Activated naive CD4-positive, alpha-beta T cell treated with anti-CD3 and anti-CD28 coated beads, Interleukin-2, amount 50 U/mL, for 72 hours (primary cell): ENCODE measurements at regions not wholly inside any gene's neighbourhood (a gene's known extent, or its start where the extent isn't known, plus 50 kb on each side); places are given as distances from the start of the nearest gene placed in this dataset.

ENCODE experiments used
- ATAC-seq, 2 donors: fragments of 150-1000 bp; cut with Tn5 transposase; 2 replicates each; pipeline ENCODE4 v1.10.0; 2021; ENCODE audit warnings: mild to moderate bottlenecking in 2 of 2, moderate library complexity in 2 of 2
- DNase-seq, 2 donors: peaks; one replicate each; pipeline ENCODE4 v3.0.0; 2021 to 2022; ENCODE audit warnings: low spot score in 2 of 2
- H3K27ac Mint-ChIP-seq, 2 donors: one replicate each; pipeline ENCODE4 v1.8.0; 2022; ENCODE audit warnings: mild to moderate bottlenecking in 2 of 2, mixed read lengths in 2 of 2
- H3K36me3 Mint-ChIP-seq, 2 donors: one replicate each; pipeline ENCODE4 v1.8.0; 2022; ENCODE audit warnings: mixed read lengths in 2 of 2
- H3K9me3 Mint-ChIP-seq, 2 donors: one replicate each; pipeline ENCODE4 v1.8.0; 2022; ENCODE audit warnings: mixed read lengths in 2 of 2

DNA sequence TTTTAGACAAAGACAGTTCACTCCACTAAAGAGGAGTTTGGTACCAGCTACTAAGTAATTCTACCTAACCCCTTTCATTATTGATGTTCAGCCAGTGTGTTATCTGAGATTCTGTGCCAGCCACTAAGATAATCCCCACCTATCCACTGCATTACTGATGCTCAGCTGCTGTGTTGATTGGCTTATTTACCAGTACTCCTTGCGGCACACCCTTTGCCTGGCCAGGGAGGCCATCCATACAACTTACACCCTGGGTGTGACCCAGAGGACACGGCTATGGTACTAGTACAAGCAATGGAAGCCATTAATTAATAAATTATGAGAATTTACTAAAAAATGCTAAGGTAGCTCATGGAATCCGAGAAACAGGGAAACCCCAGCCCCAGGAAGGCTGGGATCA, 290.7 kb upstream of the CTNNB1 start:
- DNase-seq (no peak), ATAC-seq (no peak)
- H3K9me3 Mint-ChIP-seq: peaks cover 0 to 4% of the 10 kb centered on the region in 2 donors
- H3K27ac Mint-ChIP-seq: no peak overlapping the region
- H3K36me3 Mint-ChIP-seq: peaks cover 0 to 6% of the 10 kb centered on the region in 2 donors

DNA sequence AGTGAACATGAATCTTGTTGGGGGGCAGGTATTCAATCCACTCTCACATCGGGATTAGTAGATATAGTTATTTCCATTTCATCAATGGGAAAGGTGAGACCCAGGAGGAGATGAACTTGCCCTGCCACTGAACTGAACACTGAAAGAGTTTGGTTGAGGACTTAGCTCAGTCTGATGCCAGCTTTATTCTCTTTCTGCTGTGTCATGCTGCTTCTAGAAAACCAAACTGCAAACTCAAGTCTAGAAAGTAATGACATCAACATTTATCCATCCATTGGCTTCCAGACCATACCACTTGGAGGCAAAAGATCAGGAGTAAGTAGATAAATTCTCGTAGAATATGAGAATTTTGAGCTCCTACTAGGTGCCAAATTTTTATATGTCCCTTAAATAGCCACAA, 288.0 kb upstream of the CTNNB1 start:
- peak overlapping the region in 1 of 2 donors; percentile 34 for H3K27ac Mint-ChIP-seq
- ATAC-seq (no peak), DNase-seq (no peak)
- H3K9me3 Mint-ChIP-seq: no peaks in the 10 kb centered on the region
- no peaks in the 10 kb centered on the region for H3K36me3 Mint-ChIP-seq

DNA sequence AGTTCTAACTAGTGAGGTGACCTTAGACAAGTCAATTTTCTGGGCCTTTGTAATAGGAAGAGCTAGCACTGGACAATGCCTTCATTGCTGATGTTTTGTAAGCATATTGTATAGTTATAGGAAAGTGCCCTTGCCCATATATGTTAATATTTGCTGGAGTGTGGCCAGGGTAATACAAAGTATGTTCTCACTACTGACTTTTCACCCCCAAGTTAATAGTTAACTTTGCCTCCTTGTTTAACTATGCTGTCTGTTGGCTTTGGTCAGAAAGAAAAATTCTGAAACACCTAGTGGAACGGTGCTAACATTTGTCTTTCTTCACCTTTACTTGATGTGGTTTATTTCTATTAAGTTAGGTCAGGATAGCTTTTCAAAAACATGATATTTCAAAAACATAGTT, 287.4 kb upstream of the CTNNB1 start:
- Mint-ChIP-seq H3K9me3 (no peaks in the 10 kb centered on the region), H3K36me3 (no peaks in the 10 kb centered on the region), H3K27ac (no peak overlapping the region)
- no peak for ATAC-seq
- no peak for DNase-seq

DNA sequence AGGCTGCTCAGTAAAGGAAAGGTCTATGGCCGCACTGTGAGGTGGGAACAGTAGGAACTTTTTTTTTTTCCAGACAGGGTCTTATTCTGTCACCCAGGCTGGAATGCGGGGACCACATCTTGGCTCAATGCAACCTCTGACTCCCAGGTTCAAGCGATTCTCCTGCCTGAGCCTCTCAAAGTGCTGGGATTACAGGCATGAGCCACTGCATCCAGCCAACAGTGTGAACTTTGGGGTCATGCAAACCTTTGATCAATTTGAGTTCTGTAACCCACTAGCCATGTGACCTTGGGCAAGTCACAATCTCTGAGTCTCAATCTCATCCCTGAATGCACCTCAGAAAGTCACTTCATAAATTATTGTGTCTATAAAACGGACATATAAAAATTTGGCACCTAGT, 286.8 kb upstream of the CTNNB1 start:
- DNase-seq (no peak), ATAC-seq (no peak)
- no peak overlapping the region for H3K27ac Mint-ChIP-seq
- no peaks in the 10 kb centered on the region for H3K36me3 Mint-ChIP-seq
- H3K9me3 Mint-ChIP-seq: no peaks in the 10 kb centered on the region

DNA sequence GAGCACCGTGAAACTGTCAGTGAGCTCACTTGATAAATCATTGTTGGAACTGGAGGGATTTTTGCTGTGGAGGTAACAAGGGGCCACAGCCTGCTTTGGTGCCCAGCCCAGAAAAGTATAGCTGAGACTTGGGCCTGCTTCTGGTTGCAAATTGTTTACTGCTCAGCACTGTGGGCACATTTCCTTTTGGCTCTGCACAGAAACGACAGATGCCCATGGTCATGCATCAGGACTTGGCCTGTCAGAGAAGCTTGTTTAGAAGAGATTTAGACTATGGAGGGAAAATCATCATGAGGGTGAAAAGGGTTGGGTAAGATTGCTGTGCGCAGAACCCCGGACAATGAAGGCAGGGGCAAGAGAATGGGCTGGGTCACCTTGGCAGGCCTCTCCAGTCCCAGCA, 286.1 kb upstream of the CTNNB1 start:
- Mint-ChIP-seq H3K9me3 (no peaks in the 10 kb centered on the region), H3K36me3 (no peaks in the 10 kb centered on the region), H3K27ac (no peak overlapping the region)
- no peak for ATAC-seq
- no peak for DNase-seq

DNA sequence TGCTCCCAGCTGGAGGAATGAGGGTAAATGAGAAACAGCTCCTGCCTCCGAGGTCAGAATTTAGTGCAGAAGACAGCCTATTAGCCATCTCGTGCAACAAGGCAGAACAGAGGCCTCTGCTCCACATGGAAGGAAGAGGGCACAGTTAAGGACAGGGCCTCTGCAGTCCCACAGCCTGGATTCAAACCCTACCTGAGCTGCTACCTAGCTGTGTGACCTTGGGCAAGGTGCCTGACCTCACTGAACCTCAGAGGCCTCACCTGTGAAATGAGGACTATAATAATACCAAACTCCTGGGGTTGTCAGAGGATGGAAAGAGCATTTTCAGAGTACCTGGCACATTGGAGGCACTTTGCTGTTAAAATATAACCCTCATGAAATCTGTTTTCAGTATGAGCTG, 285.7 kb upstream of the CTNNB1 start:
- ATAC-seq (no peak), DNase-seq (no peak)
- Mint-ChIP-seq H3K36me3 (no peaks in the 10 kb centered on the region), H3K27ac (no peak overlapping the region), H3K9me3 (no peaks in the 10 kb centered on the region)

DNA sequence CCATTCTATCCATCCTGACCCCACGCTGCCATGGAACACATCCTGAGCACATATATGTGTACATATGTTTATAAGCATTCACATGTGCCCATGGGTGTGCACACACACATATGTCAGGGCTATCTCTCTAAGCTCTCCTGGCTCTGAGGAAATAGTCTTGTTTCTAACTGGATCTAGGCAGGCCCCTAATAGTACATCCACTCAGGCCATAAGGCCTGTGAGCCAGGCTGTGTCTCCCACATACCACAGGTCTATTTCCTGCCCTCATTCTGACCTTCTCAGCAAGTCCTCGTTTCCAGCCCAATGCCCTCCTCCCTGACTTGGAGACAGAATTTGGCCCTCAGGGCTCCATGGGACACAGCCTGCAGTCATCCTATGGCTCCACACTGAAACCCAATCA, 284.8 kb upstream of the CTNNB1 start:
- H3K27ac Mint-ChIP-seq: no peak overlapping the region
- DNase-seq (no peak), ATAC-seq (no peak)
- no peaks in the 10 kb centered on the region for H3K36me3 Mint-ChIP-seq
- no peaks in the 10 kb centered on the region for H3K9me3 Mint-ChIP-seq

DNA sequence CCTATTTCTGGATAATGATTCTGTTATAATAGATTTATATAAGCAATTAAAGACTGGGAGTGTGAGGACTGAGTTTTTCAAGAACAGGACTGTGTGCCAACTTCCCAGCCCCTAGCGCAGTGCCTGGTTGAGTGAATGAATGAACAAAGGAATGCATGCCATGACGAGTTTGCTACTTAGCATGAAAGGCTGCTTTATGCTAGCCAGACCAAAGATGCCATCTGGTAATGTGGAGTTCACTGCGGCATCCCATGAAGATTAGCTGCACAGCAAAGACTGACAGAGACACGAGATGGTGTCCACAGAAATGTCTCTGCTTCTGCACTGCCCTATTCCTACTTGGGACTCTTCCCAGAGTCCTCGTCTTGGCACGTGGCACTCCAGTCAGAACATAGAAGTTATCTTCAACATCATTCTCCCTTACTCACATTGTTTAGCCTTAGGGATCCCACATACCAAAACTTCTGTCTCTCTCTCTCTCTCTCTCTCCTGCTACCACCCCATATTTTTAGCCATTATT, 283.9 kb upstream of the CTNNB1 start:
- no peak for ATAC-seq

DNA sequence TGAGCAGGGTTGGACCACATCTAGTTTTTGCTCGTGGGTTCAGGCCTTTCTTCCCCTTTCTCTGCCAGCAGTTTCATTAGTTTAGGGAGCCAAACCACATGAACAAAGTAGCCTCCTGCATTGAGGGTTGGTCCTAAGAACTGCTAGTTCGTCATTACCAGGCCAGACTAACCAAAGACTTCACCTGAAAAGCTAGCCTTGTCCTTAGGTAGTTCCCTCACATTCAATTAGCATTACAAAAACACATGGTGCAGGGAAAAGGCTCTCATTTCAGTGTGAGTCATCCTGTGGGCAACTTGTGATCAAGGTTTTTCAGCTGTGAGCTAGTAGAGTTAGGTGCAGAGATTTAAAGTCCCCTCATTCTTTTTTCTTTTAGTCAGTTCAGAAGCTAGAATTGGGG, 279.3 kb upstream of the CTNNB1 start:
- DNase-seq: no peak
- peaks cover 4 to 6% of the 10 kb centered on the region in 2 donors for H3K9me3 Mint-ChIP-seq
- no peaks in the 10 kb centered on the region for H3K36me3 Mint-ChIP-seq
- no peak overlapping the region for H3K27ac Mint-ChIP-seq
- ATAC-seq: peak; percentile 47 to 66

More for the DNA sequence above, 283.9 kb upstream of the CTNNB1 start:
- DNase-seq: no peak
- no peak overlapping the region for H3K27ac Mint-ChIP-seq
- H3K9me3 Mint-ChIP-seq: no peaks in the 10 kb centered on the region
- H3K36me3 Mint-ChIP-seq: no peaks in the 10 kb centered on the region

DNA sequence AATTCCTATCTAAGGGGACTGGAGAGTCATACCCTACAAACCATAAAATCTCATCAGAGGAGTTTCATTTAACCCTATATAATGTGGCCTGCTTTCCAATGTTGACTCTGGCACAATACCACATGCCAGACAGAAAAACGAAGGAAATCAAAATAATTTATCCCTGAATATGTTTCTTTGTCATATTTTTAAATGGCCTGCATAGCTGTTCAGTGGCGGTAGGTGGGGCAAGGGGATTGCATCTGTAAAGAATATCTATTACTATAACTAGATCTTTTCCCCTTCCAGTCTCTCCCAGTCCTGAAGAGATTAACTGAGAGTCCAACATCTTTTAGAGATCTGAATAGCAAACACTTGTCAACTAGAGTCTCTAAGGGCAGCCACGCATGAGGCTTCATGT, 278.1 kb upstream of the CTNNB1 start:
- Mint-ChIP-seq H3K9me3 (peaks cover 4 to 6% of the 10 kb centered on the region in 2 donors), H3K27ac (no peak overlapping the region), H3K36me3 (no peaks in the 10 kb centered on the region)
- ATAC-seq (no peak), DNase-seq (no peak)

DNA sequence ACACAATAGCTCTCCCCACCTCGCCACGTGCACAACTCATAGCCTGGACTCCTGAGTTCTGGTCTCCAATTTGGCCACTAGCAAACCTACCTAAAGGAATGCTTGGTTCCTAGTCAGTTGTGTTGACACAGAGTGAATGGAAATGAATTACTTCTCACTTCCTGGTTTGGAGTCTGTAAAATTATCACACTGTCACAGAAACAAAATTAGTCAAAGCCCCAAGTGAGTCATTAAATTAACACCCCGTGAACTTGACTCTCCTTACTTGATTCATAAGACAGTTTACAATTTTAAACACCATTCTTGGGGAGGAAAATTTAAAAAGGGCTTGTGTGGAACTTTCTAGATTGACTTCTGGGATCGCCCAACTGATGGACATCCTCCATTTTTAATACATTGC, 276.2 kb upstream of the CTNNB1 start:
- H3K27ac Mint-ChIP-seq: no peak overlapping the region
- no peaks in the 10 kb centered on the region for H3K36me3 Mint-ChIP-seq
- ATAC-seq (peak; percentile 59 to 96), DNase-seq (no peak)
- peaks cover 4 to 6% of the 10 kb centered on the region in 2 donors for H3K9me3 Mint-ChIP-seq

DNA sequence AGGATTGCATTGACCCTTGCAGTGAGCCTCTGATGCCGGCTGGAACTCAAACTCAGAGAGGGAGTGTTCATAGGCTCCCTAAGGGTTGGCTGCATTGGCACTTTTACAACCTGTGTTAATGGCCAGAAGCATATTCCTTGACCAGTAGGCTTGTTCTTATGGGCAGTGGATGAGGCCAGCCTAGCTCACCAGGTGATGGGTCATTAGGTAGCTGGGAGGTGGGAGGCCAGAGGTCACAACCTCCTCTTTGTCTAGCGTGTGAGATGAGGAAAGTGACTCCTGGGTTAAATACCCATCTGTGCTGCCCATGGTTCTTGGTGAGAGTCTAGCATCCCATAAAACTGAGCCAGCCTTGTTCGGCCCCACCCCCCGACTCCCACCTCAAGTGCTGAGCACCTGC, 275.7 kb upstream of the CTNNB1 start:
- Mint-ChIP-seq H3K36me3 (no peaks in the 10 kb centered on the region), H3K27ac (no peak overlapping the region), H3K9me3 (peaks cover 4 to 6% of the 10 kb centered on the region in 2 donors)
- no peak for DNase-seq
- no peak for ATAC-seq

DNA sequence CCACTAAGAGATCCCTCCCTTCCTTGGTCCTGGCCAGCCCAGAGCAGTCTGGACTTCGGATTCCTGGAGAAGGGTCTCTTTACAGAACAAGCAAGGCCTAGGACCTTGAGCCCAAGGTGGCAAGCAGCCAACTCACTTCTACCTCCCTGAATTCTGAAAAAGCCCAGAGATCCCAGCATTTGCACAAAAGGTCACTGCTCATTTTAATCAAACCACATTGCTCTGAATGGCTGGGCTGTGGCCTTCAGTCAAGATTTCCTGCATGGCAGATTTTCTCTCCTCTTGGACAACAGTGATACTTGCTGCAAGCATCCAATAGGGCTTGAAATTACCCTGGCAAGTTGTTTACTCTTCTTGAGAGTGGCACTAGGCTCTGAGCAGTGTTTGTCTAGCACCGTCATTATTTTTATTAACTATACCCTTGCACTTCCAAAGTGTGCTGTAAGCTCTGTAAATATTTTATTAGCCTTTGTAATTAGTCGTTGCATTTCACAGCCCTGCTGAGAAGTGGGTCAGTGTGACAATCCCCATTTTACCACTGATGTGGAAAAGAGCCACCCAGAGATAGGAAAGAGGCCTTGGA, 274.7 kb upstream of the CTNNB1 start:
- DNase-seq (no peak), ATAC-seq (no peak)
- H3K27ac Mint-ChIP-seq: no peak overlapping the region
- H3K9me3 Mint-ChIP-seq: peaks cover 6 to 9% of the 10 kb centered on the region in 2 donors
- peaks cover under 1 to 5% of the 10 kb centered on the region in 2 donors for H3K36me3 Mint-ChIP-seq

DNA sequence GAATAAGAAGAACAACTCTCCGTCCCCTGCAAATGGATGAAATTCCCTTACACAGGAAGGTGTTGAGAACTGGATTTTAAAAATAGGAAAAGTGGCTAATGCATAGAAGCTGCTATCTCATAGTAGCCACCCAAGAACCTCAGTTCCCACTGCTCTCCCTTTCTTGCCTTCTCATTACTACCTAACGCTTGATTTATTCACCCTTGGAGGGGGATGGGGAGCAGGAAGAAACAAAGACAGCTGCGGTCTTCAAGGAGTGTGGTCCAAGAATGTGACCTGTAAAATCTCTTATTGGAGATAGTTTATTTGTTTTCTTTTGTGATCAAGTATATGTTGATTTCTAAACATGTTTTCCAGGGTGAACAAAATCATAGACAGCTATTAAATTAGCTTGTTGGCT, 274.1 kb upstream of the CTNNB1 start:
- DNase-seq (no peak), ATAC-seq (no peak)
- no peak overlapping the region for H3K27ac Mint-ChIP-seq
- peaks cover 11 to 12% of the 10 kb centered on the region in 2 donors for H3K9me3 Mint-ChIP-seq
- H3K36me3 Mint-ChIP-seq: peaks cover 6 to 7% of the 10 kb centered on the region in 2 donors

DNA sequence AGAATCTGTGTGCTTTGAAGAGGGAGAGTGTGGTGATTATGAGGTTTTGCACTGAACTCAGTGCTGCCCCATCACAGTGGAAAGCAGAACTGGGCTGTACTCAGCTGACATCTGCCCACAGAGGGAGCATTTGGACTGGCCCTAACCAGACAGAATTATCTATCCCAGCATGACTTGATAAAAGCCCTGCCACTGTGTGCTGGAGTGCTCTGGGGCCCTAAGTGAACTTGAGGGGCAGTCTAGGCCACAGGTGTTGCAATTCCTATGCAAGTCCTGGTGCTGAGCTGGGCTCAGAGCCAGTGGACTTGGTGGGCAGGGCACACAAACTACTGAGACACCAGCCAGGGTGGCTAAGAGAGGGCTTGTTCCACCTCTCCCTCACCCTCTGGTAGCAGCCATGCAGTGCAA, 269.2 kb upstream of the CTNNB1 start:
- Mint-ChIP-seq H3K36me3 (peaks cover 12 to 15% of the 10 kb centered on the region in 2 donors), H3K27ac (no peak overlapping the region), H3K9me3 (peaks cover 14 to 25% of the 10 kb centered on the region in 2 donors)
- ATAC-seq: no peak
- DNase-seq: no peak

DNA sequence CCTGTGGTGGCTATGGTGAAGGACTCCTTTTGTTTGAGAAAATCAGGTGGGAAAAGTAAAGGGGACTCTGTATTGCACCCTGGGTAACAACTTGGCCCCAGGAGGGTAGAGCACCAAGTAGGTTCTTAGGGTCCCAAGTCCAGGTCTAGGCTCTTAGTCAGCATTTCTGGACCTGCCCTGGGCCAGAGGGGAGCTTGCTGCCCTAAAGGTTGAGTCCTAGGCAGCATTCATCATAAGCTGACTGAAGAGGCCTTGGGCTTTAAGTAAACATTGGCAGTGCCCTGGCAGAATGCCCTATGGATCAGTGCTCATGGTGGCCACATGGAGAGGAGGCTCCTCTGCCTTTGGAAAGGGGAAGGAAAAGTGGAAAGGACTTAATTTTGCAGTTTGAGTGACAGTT, 268.5 kb upstream of the CTNNB1 start:
- no peak overlapping the region for H3K27ac Mint-ChIP-seq
- H3K9me3 Mint-ChIP-seq: peaks cover 14 to 25% of the 10 kb centered on the region in 2 donors
- DNase-seq (no peak), ATAC-seq (no peak)
- peaks cover 12 to 15% of the 10 kb centered on the region in 2 donors for H3K36me3 Mint-ChIP-seq

DNA sequence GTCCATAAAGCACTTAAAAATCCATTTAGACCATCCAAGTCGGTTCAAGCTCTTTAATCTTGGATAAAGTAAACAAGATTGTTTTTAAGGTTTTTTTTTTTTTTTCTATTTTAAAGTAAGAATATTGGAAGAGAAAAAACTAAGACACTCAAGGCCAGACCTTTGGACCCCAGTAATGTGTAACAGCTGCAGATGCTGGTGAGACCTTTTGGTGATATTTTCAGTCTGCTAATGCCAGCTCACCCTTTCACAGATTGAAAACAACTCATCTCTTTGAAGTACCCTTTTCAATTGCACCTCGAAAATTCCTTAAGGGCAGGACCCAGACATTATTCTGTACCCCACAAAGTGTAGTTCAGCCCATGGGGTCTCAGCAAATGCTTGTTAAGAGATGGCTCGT, 260.7 kb upstream of the CTNNB1 start:
- ATAC-seq: no peak
- Mint-ChIP-seq H3K9me3 (peaks cover 0 to 4% of the 10 kb centered on the region in 2 donors), H3K36me3 (no peaks in the 10 kb centered on the region), H3K27ac (no peak overlapping the region)
- DNase-seq: no peak

DNA sequence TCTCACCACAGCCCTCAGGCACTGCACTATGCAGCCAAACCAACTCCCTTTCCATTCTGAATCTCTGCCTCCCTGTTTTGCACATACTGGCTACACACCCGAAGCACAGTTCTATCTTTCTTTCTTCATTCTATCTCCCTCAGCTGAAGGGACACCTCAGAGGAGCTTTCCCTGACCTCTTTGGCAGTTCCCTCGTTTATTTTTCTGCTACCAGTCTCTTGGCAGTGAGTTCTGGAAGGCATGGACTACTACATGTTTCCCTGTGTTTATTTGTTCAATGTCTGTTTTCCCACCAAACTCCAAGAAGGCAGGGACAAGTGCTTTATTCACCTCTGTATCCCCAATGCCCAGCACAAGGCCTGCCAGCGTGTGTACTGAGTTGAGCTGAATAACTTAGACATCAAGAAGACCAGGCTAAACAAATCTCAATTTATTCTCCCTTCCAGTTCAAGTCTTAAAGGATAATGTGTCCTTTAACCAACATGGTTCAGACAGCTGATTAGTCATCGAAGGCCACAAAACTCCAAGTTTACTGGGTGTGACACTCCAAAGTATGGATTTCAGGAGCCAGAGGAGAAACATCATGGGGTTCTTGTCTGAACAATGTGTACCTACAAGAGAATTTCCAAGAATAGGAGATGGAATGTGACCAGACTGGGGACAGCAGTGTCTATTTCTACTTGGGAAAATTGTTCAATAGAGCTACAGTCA, 260.1 kb upstream of the CTNNB1 start:
- Mint-ChIP-seq H3K27ac (no peak overlapping the region), H3K9me3 (peaks cover 0 to 4% of the 10 kb centered on the region in 2 donors), H3K36me3 (no peaks in the 10 kb centered on the region)
- no peak for DNase-seq
- no peak for ATAC-seq
